Ecto neural progenitor cell (in vitro differentiated cells): ENCODE measurements at regions not wholly inside any gene's neighbourhood (a gene's known extent, or its start where the extent isn't known, plus 50 kb on each side); places are given as distances from the start of the nearest gene placed in this dataset.
"Not testable (repeated sequence)": the region's sequence is repeated elsewhere in the genome, so short reads cannot be mapped to it uniquely, and the experiment has no call there.

Experiments
- DNase-seq: peaks from one replicate; pipeline ENCODE4 v3.0.0-alpha.2; 2018; ENCODE audit warnings: low spot score

DNA sequence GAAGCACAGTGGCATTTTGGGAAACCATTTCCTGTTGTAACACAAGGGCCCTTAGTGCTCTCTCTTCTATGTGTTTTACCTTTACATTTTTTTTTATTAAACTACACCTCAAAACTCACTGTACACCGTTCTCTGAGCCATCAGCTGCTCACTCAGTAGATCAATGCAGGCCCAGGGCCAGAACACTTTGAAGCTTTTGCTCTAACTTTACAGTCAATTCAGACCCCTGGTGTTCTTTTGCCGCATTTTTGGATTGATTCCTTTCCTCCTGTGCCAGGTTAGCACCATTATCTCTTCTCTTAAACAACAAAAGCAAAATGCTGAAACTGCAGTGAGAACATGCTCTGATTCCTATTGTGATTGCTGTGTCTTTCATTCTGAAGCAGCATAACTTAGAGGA, 269.8 kb upstream of the RGMB start:
- DNase-seq = no peak

GRCh38 chr5:98504505-98504904, 269.0 kb upstream of the RGMB start:
- no peak for DNase-seq

DNA sequence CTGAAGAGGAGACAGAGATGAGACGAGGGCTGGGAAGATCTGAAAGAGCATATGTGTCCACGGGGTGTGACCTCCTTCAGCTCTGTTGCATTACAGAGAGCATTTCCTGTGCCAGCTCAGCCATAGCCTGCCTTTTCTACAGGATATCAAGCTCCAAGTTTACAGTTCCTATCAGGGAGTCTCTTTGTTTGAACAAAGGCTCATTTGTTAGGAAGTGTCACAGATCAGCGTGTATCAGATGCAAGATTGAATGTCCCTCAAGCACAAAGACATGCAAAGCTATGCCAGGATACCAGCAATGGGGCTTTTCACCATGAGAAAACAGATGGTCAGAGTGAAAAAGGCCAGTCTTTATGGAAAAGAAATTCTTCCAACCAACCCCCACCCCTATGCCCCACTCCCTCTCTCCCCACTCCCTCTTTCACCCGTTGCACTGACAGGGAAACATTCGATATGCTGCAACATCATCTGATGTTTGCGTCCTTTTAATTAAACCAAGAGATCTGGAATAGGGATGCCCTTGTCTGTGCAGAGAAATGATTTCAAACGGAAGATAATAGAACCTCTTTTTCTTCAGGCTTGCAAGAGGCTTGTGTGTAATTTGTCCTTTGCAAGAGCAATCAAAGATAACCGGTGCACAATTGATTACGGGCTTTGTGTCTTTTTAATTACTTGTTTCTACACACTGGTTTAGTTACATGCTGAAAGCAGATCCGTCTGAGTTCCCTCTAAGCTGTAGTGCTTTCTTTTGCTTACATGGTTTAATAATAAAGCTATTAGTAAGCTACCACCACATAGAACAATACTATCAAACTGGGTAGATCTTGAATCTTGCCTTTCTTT, 263.1 kb upstream of the RGMB start:
- no peak for DNase-seq

DNA sequence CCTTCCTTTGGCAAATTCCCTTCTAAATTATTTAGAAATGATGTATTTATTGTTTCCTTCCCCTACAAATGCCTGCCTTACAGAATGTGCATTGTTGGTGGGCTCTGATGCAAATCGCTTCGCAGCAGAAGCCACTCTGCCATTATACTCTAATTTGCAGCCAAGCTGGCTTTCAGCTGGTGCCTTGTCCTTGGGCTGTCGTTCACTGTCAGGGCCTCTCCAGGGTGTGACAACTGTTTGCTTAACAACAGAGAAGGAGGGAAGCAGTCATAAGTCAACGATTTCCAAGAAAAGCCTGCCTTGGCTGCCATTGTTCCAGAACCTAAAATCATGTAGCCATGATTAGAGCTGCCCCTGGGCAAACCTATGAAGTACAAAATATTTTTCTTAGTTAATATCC, 260.1 kb upstream of the RGMB start:
- no peak for DNase-seq

- no peak for DNase-seq
Measured at GRCh38 chr5:98514215-98514614, 259.2 kb upstream of the RGMB start.

- DNase-seq = no peak
Measured at GRCh38 chr5:98516701-98517100, 256.8 kb upstream of the RGMB start.

GRCh38 chr5:98517560-98518366, 255.7 kb upstream of the RGMB start:
- no peak for DNase-seq

DNA sequence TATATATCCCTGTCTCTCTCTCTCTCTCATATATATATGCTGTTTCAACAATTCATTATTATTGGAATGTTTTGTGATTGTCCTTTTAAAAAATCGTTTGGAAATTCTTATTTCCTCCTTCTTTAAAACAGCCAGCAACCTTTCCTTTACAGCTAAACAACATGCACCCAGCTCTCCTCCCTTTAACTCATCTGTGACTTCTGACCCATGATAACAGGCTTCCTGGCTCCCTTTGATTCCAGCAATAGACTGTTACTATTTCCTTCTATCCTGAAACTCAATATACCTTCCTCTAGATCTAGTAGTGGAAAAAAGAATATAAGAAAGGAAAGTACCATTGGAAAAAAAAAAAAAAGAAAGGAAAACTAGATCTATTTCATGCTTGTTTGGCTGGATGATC, 254.7 kb upstream of the RGMB start:
- no peak for DNase-seq

DNA sequence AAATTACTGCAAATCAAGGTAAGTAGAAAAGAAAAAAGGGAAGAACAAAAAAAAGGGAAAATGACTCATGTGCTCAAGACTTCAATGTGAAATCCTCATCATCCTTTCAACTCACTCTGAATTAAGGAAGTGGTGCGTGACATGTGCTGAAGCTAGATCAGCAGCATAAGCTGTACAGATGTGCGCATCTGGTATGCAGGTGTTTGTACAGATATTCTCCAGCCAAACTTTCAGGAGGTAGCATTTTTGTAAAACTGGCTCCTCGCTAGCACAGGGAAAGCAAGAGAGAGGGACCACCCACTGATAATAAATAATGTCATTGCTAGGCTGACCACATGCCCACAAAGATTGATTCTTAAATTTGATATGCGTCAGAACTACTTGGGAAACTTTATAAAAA, 253.9 kb upstream of the RGMB start:
- DNase-seq = no peak

GRCh38 chr5:98521821-98522220, 251.6 kb upstream of the RGMB start:
- DNase-seq = no peak

- no peak for DNase-seq
Measured at GRCh38 chr5:98524773-98525172, 248.7 kb upstream of the RGMB start.

- no peak for DNase-seq
Measured at GRCh38 chr5:98527846-98528245, 245.6 kb upstream of the RGMB start.

- no peak for DNase-seq
Measured at GRCh38 chr5:98529321-98529720, 244.1 kb upstream of the RGMB start.

DNA sequence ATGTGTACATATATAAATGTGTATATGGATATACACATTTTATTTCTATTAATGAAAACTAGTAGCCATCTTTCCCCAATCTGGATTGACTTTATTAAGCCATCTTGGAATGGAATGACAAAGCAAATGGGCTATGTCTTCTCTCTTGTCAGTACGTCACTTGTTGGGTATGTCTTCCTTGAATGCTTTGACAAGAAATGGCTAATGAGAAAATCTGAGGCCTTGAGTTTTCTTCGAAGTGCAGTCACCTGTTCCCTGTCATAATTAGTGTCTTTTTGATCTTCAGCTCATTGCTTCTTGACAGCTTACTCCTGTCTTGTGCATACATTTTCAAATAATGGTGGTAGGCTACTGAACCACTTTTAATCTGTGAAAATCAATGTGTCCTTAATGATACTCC, 243.2 kb upstream of the RGMB start:
- no peak for DNase-seq

- no peak for DNase-seq
Measured at GRCh38 chr5:98535901-98536300, 237.6 kb upstream of the RGMB start.

DNA sequence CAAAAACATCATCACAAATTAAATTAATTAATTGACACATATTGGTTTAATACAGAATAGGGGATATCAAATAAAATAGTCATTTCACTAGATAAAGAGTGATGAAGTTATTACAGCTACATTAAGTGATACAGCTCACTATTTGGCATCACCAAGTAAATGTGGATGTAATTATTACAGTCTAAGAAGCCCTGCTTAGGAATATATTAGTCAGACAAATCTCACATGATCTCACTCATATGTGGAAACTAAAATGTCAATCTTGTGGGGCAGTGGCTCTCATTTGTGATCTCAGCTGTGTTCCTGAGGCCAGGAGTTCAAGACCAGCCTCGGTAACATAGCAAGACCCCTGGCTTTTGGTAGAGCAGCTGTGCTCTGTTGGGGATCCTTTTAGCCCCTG, 233.4 kb upstream of the RGMB start:
- no peak for DNase-seq

DNA sequence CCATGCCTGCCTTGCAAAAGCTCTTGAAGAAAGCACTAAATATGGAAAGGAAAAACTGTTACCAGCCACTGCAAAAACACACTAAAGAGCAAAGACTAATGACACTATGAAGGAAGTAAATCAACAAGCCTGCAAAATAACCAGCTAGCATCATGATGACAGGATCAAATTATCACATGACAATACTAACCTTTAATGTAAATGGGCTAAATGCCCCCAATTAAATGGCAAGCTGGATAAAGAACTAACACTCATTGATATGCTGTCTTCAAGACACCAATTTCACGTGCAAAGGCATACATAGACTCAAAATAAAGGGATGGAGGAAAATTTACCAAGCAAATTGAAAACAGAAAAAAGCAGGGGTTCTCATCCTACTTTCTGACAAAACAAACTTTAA, 231.8 kb upstream of the RGMB start:
- no peak for DNase-seq

GRCh38 chr5:98543490-98543889, 230.0 kb upstream of the RGMB start:
- no peak for DNase-seq

- DNase-seq = not testable (repeated sequence)
Measured at GRCh38 chr5:98546924-98547323, 226.5 kb upstream of the RGMB start.

DNA sequence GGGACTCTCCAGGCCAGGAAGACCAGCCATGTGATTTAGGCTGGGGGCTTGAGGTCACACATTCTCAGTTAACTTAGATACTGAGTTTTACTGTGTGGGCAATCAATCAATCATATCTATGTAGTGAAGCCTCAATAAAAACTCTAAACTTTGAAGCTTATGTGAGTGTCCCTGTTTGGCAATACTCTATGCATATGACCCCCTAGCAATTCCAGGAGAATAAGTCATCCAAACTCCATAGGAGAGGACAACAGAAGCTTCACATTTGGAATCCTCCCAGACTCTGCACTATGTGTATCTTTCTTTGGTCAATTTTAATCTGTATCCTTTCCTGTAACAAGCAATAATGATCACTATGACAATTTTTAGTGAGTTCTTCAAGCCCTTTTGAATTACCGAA, 216.8 kb upstream of the RGMB start:
- no peak for DNase-seq

- no peak for DNase-seq
Measured at GRCh38 chr5:98557916-98558315, 215.5 kb upstream of the RGMB start.

- no peak for DNase-seq
Measured at GRCh38 chr5:98563885-98564653, 209.4 kb upstream of the RGMB start.

DNA sequence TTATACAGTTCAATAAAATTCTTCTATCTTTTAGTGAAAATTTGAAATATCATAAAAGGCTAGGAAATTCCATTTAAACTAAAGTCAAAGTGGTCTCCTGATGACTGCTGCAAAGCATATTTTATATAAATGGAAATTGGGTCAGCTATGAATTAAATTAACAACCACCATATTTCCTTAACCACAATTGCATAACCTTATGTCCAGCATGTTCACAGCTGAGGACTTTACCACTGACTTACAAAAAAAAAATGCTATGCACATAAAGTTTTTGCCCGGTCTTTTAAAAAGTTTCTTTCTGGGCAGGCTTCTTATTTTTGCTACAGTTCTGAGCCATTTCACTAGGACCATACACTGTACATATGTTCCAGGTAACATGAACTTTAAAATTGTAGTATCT, 208.6 kb upstream of the RGMB start:
- no peak for DNase-seq
